HEK293 (cell line): ENCODE measurements at regions not wholly inside any gene's neighbourhood (a gene's known extent, or its start where the extent isn't known, plus 50 kb on each side); places are given as distances from the start of the nearest gene placed in this dataset.

Experiments
- ATF2 ChIP-seq: fragments of 450-650 bp; formaldehyde crosslinking; IDR thresholded peaks from 2 replicates; pipeline ENCODE4 v1.5.1; 2016; ENCODE audit warnings: missing biosample characterization, missing genetic modification characterization, low read depth
- CTCF ChIP-seq: fragments of 450-650 bp; formaldehyde crosslinking; IDR thresholded peaks from 2 replicates; pipeline ENCODE4 v1.5.1; 2016; ENCODE audit warnings: missing biosample characterization, missing genetic modification characterization
- YY1 ChIP-seq: fragments of 450-650 bp; formaldehyde crosslinking; IDR thresholded peaks from 2 replicates; pipeline ENCODE4 v1.5.1; 2018; ENCODE audit warnings: missing biosample characterization, missing genetic modification characterization
- ZBTB21 ChIP-seq: fragments of 450-650 bp; formaldehyde crosslinking; IDR thresholded peaks from 2 replicates; pipeline ENCODE4 v1.5.1; 2017; ENCODE audit warnings: missing biosample characterization, missing genetic modification characterization
- ZNF211 ChIP-seq: fragments of 450-650 bp; formaldehyde crosslinking; IDR thresholded peaks from 2 replicates; pipeline ENCODE4 v1.5.1; 2016; ENCODE audit warnings: low read depth, missing biosample characterization, missing genetic modification characterization
- ZNF274 ChIP-seq, 2 experiments: fragments of 200-500 bp in 1 of 2; fragments of 450-650 bp in 1 of 2; sonication (Bioruptor generic) in 1 of 2; formaldehyde crosslinking in 1 of 2; IDR thresholded peaks; 2 replicates each; pipeline versions ENCODE4 v1.5.1 to v1.6.1; 2014 to 2016; ENCODE audit warnings: borderline replicate concordance in 1 of 2, inconsistent platforms in 1 of 2, low read length in 1 of 2, missing biosample characterization in 1 of 2, missing genetic modification characterization in 1 of 2
- ZNF580 ChIP-seq: fragments of 450-650 bp; formaldehyde crosslinking; IDR thresholded peaks from 2 replicates; pipeline ENCODE4 v1.5.1; 2016; ENCODE audit warnings: missing biosample characterization, missing genetic modification characterization
- ZNF626 ChIP-seq: fragments of 450-650 bp; sonication (Bioruptor Pico); formaldehyde crosslinking; IDR thresholded peaks from 2 replicates; pipeline ENCODE4 v1.5.1; 2018; ENCODE audit warnings: missing biosample characterization, missing genetic modification characterization, inconsistent platforms
- ZNF658 ChIP-seq: fragments of 450-650 bp; formaldehyde crosslinking; IDR thresholded peaks from 2 replicates; pipeline ENCODE4; 2016; ENCODE audit warnings: missing biosample characterization, missing genetic modification characterization
- TF ChIP-seq, protein P1 (sequence below): fragments of 450-650 bp; formaldehyde crosslinking; IDR thresholded peaks from 2 replicates; pipeline ENCODE4 v1.5.1; 2017; ENCODE audit warnings: missing biosample characterization, mild to moderate bottlenecking, missing genetic modification characterization, moderate library complexity

- TF ChIP-seq CTCF (tag by site-specific recombination): no peak
- TF ChIP-seq ZNF580 (tag by site-specific recombination): no peak
- TF ChIP-seq, protein P1, sequence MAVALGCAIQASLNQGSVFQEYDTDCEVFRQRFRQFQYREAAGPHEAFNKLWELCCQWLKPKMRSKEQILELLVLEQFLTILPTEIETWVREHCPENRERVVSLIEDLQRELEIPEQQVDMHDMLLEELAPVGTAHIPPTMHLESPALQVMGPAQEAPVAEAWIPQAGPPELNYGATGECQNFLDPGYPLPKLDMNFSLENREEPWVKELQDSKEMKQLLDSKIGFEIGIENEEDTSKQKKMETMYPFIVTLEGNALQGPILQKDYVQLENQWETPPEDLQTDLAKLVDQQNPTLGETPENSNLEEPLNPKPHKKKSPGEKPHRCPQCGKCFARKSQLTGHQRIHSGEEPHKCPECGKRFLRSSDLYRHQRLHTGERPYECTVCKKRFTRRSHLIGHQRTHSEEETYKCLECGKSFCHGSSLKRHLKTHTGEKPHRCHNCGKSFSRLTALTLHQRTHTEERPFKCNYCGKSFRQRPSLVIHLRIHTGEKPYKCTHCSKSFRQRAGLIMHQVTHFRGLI (tag by site-specific recombination): no peak
- no peak for TF ChIP-seq YY1 (tag by site-specific recombination)
- no peak for TF ChIP-seq ZNF658
- TF ChIP-seq ATF2 (tag by site-specific recombination): no peak
- no peak for TF ChIP-seq ZNF211 (tag by site-specific recombination)
- TF ChIP-seq ZNF626 (tag by site-specific recombination): no peak
- TF ChIP-seq ZNF274 (IDR thresholded peaks at IDR 0.05; ENCODE audit: low read length): no peak
- no peak for TF ChIP-seq ZNF274 (tag by site-specific recombination; IDR thresholded peaks at IDR 0.05; ENCODE audit: borderline replicate concordance)
- no peak for TF ChIP-seq ZBTB21 (tag by site-specific recombination)
These were observed 170.4 kb downstream of the C1D start for GRCh38 chr2:67892339-67892846.
